AML-193 (cell line): ENCODE measurements at regions not wholly inside any gene's neighbourhood (a gene's known extent, or its start where the extent isn't known, plus 50 kb on each side); places are given as distances from the start of the nearest gene placed in this dataset.

Experiments
- DNase-seq, 2 experiments: peaks; one replicate each; lab custom pipeline; 2025; lab: John Stamatoyannopoulos, UW

GRCh38 chr1:30609336-30609998 lies 113.9 kb downstream of the MATN1 start:
- DNase-seq: no peak

GRCh38 chr1:30607723-30608122 lies 115.7 kb downstream of the MATN1 start:
- no peak for DNase-seq

- no peak for DNase-seq
These were observed 117.2 kb downstream of the MATN1 start for GRCh38 chr1:30606166-30606565.

GRCh38 chr1:30605441-30605920 lies 117.9 kb downstream of the MATN1 start:
- DNase-seq: no peak

DNA sequence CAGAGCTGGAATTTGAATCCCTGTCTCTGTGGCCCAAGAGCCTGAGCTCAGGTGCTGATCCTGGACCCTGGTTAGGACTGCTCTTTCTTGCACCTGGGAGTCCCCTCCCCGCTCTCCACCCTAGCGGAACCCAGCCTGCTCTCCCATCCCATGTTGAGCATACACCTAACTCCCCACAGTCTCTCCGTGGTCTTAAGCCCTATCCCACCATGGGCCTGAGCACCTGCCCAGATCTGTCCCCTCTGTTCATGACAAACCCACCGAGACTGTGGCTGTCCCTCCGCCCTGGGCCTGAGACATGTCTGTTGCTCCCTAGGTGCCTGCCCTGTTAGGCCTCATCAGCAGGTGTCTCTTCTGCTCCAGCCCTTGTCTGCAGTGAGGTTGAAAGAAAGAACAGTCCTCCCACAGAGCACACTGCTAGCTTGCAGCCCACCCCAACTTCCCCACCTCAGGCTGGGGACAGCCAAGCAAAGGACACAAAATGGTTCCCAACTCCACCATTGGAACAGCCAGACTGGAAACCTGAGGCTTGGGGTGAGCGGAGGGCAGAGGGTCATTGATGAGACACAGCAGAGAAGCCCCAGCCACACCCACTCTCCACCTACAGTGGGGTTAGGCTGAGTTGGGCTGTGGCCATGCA lies 118.5 kb downstream of the MATN1 start:
- DNase-seq: no peak

DNA sequence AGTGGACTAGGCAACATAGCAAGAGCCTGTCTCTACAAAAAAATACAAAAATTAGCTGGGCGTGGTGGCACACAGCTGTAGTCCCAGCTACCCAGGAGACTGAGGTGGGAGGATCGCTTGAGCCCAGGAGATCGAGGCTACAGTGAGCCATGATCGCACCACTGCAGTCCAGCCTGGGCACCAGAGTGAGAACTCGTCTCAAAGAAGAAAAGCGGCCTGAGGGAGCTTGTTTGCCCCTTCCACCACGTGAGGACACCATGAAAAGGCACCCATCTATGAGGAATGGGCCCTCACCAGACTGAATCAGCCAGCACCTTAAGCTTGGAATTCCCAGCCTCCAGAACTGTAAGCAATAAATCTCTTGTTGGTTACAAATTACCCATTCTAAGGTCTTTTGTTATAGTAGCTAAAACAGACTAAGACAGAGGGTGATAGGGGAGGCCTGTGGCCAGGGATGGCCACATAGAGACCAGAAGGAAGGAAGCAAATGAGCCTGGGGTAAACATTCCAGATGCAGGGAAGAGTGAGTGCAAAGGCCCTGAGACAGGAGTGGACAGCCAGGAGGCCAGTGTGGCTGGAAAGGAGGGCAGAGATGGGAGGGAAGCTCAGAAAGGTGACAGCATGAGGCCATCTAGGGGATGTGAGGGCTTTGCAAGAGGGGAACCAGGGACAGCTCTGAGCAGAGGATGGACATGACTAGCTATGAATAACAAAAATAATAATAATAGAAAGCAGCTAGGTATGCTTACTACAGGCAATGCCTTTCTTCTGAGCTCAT lies 120.1 kb downstream of the MATN1 start:
- DNase-seq: no peak

DNA sequence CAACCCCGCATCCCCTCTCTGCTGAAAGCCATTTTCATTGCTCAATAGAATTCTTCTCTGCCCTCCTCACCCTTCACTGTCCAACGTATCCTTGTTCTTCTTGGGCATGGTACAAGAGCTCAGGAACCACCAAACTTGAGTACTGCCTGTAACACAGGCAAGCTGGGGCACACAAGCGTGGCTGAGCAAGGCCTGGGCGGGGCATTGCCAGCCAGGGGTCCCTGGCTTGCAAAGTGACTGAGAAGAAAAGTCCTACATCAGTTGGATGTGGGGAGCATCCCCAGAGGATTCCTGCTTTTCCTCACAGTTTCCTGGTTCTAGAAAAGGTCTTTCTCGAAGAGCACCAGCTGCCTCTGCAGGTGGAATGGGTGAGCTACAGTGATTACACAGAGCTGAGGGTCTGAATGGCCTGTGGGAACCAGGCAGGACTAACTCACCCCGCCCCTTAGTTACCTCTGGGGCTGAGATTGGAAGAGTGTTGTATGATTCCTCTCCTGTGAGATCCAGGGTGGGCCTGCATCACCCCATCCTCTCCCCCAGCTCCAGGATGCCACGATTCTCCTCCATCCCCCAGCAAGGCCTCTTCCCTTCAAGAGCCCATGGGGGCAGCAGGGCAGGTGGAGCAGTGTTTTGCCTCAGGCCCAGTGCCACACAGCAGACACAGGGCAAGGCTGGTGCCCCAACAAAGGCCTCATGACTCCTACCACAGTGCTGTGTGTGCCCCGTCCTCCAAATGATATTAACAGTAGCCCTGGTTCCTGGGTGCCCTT lies 121.9 kb downstream of the MATN1 start:
- DNase-seq: no peak

DNA sequence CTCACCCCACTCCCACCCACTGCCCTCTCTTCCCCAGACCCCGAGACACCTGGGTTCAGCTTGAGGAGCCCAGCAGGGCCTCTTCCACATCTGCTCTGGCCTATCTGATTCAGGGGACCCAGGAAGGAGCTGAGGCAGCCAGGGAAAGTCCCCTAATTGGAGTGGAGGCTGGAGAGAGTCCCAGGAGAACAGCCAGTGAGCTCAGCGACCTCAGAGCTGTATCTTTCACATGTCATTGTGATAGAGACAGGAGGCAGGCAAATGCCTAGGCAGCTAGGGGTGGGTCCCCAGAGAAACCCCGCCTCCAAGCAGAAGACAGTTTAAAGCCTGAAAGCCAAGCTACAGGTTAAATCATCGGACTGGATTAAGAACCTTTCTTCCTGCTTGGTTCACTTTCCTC lies 122.7 kb downstream of the MATN1 start:
- DNase-seq: no peak

DNA sequence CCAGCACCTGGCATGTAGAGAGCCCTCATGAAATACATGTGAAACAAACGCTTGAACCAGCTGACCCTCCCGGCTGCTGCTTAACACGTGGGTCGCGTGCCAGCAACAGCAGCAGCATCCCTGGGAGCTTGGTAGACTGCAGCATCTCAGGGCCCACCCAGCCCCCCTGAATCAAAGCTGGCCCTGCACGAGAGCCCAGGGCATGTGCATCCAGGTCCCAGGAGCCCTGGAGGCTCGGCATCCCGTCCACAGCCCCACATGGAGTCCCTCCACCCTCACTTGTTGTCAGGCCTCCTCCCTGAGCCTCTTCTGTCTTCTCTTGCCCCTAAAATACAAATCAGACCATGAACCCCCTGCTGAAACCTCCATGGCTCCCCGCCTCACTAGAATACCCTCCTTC lies 123.1 kb downstream of the MATN1 start:
- DNase-seq: no peak

- DNase-seq: no peak
These were observed 123.7 kb downstream of the MATN1 start for GRCh38 chr1:30599721-30600120.

GRCh38 chr1:30598571-30599114 lies 124.7 kb downstream of the MATN1 start:
- DNase-seq: no peak

DNA sequence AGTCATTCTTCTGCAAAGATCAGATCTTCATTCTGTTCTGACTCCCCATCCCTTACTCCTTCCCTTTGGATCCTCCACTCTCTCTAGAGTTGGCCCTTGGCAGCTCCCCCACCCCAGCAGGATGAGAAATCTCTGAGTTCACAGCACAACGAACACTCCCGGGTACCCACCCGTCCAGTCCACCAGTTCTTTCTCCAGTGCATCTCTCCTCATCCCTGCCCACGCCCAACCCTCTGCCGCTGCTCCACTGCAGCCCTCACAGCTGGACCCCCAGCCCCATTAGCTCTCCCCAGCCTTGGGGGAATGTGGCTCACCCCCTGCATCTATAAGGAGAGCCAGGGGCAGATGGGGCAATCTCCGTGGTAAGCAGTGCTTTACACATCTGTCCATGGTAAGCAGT lies 125.7 kb downstream of the MATN1 start:
- no peak for DNase-seq

DNA sequence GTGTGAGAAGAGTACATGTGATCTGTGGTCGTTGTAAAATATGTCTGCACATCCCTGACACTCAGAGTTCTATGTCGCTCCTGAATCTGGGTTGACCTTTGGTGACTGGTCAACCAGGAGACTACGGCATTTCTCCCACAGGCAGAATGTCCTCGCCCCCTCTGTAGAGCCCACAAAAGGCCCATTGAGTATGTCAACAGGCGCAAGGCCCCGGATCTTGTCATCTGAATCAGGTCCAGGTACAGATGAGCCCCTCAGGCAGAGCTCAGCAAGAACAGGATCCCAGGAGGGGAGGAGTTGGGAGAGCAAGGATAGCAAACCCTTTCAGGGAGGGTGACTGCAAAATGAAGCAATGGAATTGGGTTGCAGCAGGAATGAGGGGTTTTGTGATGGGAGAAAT lies 126.5 kb downstream of the MATN1 start:
- no peak for DNase-seq

DNA sequence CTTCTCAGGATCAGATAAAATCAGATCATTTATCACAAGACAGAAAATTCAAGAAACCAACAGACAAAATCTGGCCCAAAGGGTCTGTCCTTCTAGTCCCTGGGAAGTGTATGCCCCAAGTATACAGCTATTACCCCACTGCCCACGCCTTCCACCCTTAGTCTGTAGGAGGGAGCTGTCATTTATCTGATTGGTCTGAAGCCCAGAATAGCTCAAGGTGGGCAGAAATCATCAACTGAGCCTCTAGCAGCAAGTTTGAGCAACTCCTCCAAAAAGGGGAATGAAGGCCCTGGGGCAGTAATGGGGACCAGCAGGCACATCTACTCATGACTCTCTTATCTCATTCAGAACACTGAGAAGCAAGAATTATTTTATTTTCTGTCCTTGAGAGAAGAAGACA lies 126.9 kb downstream of the MATN1 start:
- no peak for DNase-seq

DNA sequence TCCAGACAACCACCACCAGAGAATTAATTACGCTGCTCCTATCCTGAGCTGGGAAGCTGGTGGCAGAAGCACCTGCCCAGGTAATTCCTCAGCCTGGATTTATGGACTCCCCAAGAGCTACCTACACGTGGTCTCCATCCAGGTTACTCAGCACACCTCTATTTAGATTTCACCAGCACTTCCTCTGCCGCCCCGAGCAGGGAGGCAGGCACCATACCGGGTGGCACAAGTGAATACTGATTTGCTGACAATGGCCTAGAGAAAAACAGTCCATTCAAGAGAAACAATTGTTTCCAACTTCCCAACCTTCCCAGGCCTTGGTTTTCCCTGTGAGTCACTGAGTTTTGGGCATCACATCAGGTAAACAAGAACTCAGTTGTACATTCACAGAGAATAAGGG lies 134.3 kb downstream of the MATN1 start:
- no peak for DNase-seq

GRCh38 chr1:30588311-30589073 lies 134.9 kb downstream of the MATN1 start:
- DNase-seq: no peak

- DNase-seq: no peak
These were observed 136.7 kb downstream of the MATN1 start for GRCh38 chr1:30586671-30587070.

DNA sequence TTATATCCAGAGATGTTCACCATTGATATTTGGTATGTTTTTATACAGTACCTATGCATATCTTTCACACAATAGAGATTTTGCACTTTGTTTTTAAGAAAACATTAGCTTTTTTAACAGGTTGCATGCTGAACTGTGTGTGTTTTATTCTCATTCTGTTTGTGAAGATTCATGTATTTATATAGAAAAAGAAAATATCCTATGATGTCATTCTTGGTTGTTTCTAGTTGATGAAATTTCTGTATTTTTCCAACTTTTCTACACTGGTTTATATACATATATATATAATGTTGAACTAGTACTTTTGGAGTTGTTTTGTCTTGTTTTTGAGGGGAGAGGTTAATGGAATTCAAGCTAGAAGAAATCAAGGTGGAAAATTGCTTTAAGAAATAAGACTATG lies 143.8 kb downstream of the MATN1 start:
- no peak for DNase-seq

DNA sequence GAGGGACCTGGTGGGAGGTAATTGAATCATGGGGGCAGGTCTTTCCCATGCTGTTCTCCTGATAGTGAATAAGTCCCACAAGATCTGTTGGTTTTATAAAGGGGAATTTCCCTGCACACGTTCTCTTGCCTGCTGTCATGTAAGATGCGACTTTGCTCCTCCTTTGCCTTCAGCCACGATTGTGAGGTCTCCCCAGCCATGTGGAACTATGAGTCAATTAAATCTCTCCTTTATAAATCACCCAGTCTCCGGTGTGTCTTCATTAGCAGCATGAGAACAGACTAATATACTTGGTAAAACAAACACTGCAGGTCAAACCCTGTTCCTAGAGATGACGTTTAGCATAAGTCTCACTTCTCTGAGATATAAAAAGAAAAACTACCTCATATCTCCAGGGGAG lies 148.3 kb downstream of the MATN1 start:
- DNase-seq: no peak

GRCh38 chr1:30572192-30572591 lies 151.2 kb downstream of the MATN1 start:
- no peak for DNase-seq

- no peak for DNase-seq
These were observed 152.0 kb downstream of the MATN1 start for GRCh38 chr1:30571380-30571779.
